H9 (cell line): ENCODE measurements at regions not wholly inside any gene's neighbourhood (a gene's known extent, or its start where the extent isn't known, plus 50 kb on each side); places are given as distances from the start of the nearest gene placed in this dataset.

Experiments
- DNase-seq: peaks from one replicate; pipeline ENCODE4 v3.0.0-alpha.2; 2017
- H2AFZ ChIP-seq: one replicate; pipeline ENCODE4 v1.6.1; 2013; ENCODE audit warnings: mild to moderate bottlenecking, low read length, control low read depth, moderate library complexity
- H2AK5ac ChIP-seq: 2 replicates; pipeline ENCODE4 v1.6.1; 2013; ENCODE audit warnings: low read length, control low read depth, mixed read lengths; ENCODE audit not compliant: insufficient read length
- H2BK120ac ChIP-seq: one replicate; pipeline ENCODE4 v1.6.1; 2013; ENCODE audit warnings: low read depth, mild to moderate bottlenecking, low read length, control low read depth, inconsistent platforms; ENCODE audit not compliant: poor library complexity, severe bottlenecking
- H2BK12ac ChIP-seq: 2 replicates; pipeline ENCODE4 v1.6.1; 2013; ENCODE audit warnings: low read length, control low read depth, mixed read lengths, low read depth; ENCODE audit not compliant: insufficient read length
- H2BK15ac ChIP-seq: 2 replicates; pipeline ENCODE4 v1.6.1; 2013; ENCODE audit warnings: low read depth, low read length, control low read depth
- H2BK20ac ChIP-seq: one replicate; pipeline ENCODE4 v1.6.1; 2013; ENCODE audit warnings: low read depth, mild to moderate bottlenecking, low read length, control low read depth, inconsistent platforms; ENCODE audit not compliant: poor library complexity, severe bottlenecking
- H2BK5ac ChIP-seq: 2 replicates; pipeline ENCODE4 v1.6.1; 2013; ENCODE audit warnings: low read length, control low read depth, mixed read lengths; ENCODE audit not compliant: insufficient read length
- H3K14ac ChIP-seq: 2 replicates; pipeline ENCODE4 v1.6.1; 2013; ENCODE audit warnings: low read length, control low read depth; ENCODE audit not compliant: insufficient read depth
- H3K18ac ChIP-seq: 2 replicates; pipeline ENCODE4 v1.6.1; 2013; ENCODE audit warnings: low read depth, mild to moderate bottlenecking, mixed read lengths, low read length, control low read depth; ENCODE audit not compliant: insufficient read length
- H3K23ac ChIP-seq: 2 replicates; pipeline ENCODE4 v1.6.1; 2013; ENCODE audit warnings: low read length, control low read depth, mixed read lengths, low read depth; ENCODE audit not compliant: insufficient read length
- H3K23me2 ChIP-seq: 2 replicates; pipeline ENCODE4 v1.6.1; 2013; ENCODE audit warnings: low read depth, mild to moderate bottlenecking, mixed read lengths, low read length, control low read depth; ENCODE audit not compliant: insufficient read length, poor library complexity, severe bottlenecking
- H3K27ac ChIP-seq: 2 replicates; pipeline ENCODE4 v1.5.1; 2013; ENCODE audit warnings: low read length, control low read depth, mixed read lengths, low read depth; ENCODE audit not compliant: insufficient read length
- H3K27me3 ChIP-seq: 2 replicates; pipeline ENCODE4 v1.6.1; 2013; ENCODE audit warnings: low read length, control low read depth, inconsistent platforms; ENCODE audit not compliant: insufficient read depth
- H3K4ac ChIP-seq: 2 replicates; pipeline ENCODE4 v1.6.1; 2013; ENCODE audit warnings: low read depth, mild to moderate bottlenecking, control low read depth, inconsistent platforms, low read length, moderate library complexity
- H3K4me1 ChIP-seq: 2 replicates; pipeline ENCODE4 v1.6.1; 2013; ENCODE audit warnings: low read length, control low read depth, inconsistent platforms; ENCODE audit not compliant: insufficient read depth
- H3K4me2 ChIP-seq: 2 replicates; pipeline ENCODE4 v1.6.1; 2013; ENCODE audit warnings: low read length, control low read depth, mixed read lengths; ENCODE audit not compliant: insufficient read length, insufficient read depth
- H3K56ac ChIP-seq: 2 replicates; pipeline ENCODE4 v1.6.1; 2013; ENCODE audit warnings: low read depth, mild to moderate bottlenecking, mixed read lengths, low read length, control low read depth; ENCODE audit not compliant: insufficient read length
- H3K79me1 ChIP-seq: 2 replicates; pipeline ENCODE4 v1.6.1; 2013; ENCODE audit warnings: low read depth, mild to moderate bottlenecking, moderate library complexity, low read length, control low read depth, inconsistent platforms; ENCODE audit not compliant: insufficient read depth, poor library complexity, severe bottlenecking
- H3K79me2 ChIP-seq: 2 replicates; pipeline ENCODE4 v1.6.1; 2013; ENCODE audit warnings: low read length, control low read depth, inconsistent platforms; ENCODE audit not compliant: insufficient read depth
- H3K9ac ChIP-seq: 2 replicates; pipeline ENCODE4 v1.6.1; 2013; ENCODE audit warnings: low read length, control low read depth, mixed read lengths; ENCODE audit not compliant: insufficient read length; ENCODE audit errors: extremely low read depth
- H3K9me3 ChIP-seq: one replicate; pipeline ENCODE4 v1.6.1; 2013; ENCODE audit warnings: low read depth, low read length, inconsistent platforms; ENCODE audit not compliant: control insufficient read depth
- H3T11ph ChIP-seq: one replicate; pipeline ENCODE4 v1.6.1; 2013; ENCODE audit warnings: mild to moderate bottlenecking, low read length, control low read depth, inconsistent platforms
- H4K20me1 ChIP-seq: one replicate; pipeline ENCODE4 v1.6.1; 2013; ENCODE audit not compliant: control insufficient read depth, insufficient read length, insufficient read depth
- H4K5ac ChIP-seq: 2 replicates; pipeline ENCODE4 v1.6.1; 2013; ENCODE audit warnings: low read depth, mild to moderate bottlenecking, mixed read lengths, low read length, control low read depth; ENCODE audit not compliant: insufficient read length
- H4K8ac ChIP-seq: replicated peaks from 2 replicates; pipeline ENCODE4 v1.6.1; 2013; ENCODE audit warnings: low read length, control low read depth, mixed read lengths, low read depth; ENCODE audit not compliant: insufficient read length
- H4K91ac ChIP-seq: 2 replicates; pipeline ENCODE4 v1.6.1; 2013; ENCODE audit warnings: low read depth, mild to moderate bottlenecking, moderate library complexity, mixed read lengths, low read length, control low read depth; ENCODE audit not compliant: insufficient read length
- H3K27ac Mint-ChIP-seq, 3 experiments: 2 replicates in 2 of 3; 3 replicates in 1 of 3; pipeline ENCODE4 v1.8.0; 2020 to 2021; ENCODE audit warnings: mixed read lengths in 3 of 3, mild to moderate bottlenecking in 1 of 3, moderate library complexity in 1 of 3
- H3K27me3 Mint-ChIP-seq: 2 replicates; pipeline ENCODE4 v1.8.0; 2021; ENCODE audit warnings: low read depth, mild to moderate bottlenecking, moderate library complexity, mixed read lengths
- H3K36me3 Mint-ChIP-seq, 3 experiments: 2 replicates in 2 of 3; 3 replicates in 1 of 3; pipeline ENCODE4 v1.8.0; 2020 to 2021; ENCODE audit warnings: low read depth in 3 of 3, mixed read lengths in 3 of 3; ENCODE audit not compliant: insufficient read depth in 1 of 3
- H3K4me1 Mint-ChIP-seq, 2 experiments: 2 replicates each; pipeline ENCODE4 v1.8.0; 2020; ENCODE audit warnings: mixed read lengths in 2 of 2
- H3K4me3 Mint-ChIP-seq, 2 experiments: 2 replicates in 1 of 2; 3 replicates in 1 of 2; pipeline ENCODE4 v1.8.0; 2020 to 2021; ENCODE audit warnings: mild to moderate bottlenecking in 2 of 2, mixed read lengths in 2 of 2, moderate library complexity in 1 of 2
- H3K9me3 Mint-ChIP-seq, 2 experiments: 2 replicates in 1 of 2; 3 replicates in 1 of 2; pipeline ENCODE4 v1.8.0; 2020; ENCODE audit warnings: mild to moderate bottlenecking in 2 of 2, mixed read lengths in 2 of 2, moderate library complexity in 1 of 2
- CTCF ChIP-seq: fragments of 200-600 bp; sonication (generic); conservative IDR thresholded peaks from 3 replicates; pipeline ENCODE4 v1.8.0; 2021; ENCODE audit warnings: antibody characterized with exemption, mild to moderate bottlenecking
- WGBS: extraction: QIAGEN DNeasy Blood & Tissue Kit; methylation state at CpG from one replicate; pipeline ENCODE4 v1.1.7; 2013; ENCODE audit warnings: missing lambda C conversion rate, low lambda C conversion rate, mixed read lengths; ENCODE audit not compliant: insufficient read length; ENCODE audit errors: extremely low coverage; 5-methylcytosine and 5-hydroxymethylcytosine counted together

DNA sequence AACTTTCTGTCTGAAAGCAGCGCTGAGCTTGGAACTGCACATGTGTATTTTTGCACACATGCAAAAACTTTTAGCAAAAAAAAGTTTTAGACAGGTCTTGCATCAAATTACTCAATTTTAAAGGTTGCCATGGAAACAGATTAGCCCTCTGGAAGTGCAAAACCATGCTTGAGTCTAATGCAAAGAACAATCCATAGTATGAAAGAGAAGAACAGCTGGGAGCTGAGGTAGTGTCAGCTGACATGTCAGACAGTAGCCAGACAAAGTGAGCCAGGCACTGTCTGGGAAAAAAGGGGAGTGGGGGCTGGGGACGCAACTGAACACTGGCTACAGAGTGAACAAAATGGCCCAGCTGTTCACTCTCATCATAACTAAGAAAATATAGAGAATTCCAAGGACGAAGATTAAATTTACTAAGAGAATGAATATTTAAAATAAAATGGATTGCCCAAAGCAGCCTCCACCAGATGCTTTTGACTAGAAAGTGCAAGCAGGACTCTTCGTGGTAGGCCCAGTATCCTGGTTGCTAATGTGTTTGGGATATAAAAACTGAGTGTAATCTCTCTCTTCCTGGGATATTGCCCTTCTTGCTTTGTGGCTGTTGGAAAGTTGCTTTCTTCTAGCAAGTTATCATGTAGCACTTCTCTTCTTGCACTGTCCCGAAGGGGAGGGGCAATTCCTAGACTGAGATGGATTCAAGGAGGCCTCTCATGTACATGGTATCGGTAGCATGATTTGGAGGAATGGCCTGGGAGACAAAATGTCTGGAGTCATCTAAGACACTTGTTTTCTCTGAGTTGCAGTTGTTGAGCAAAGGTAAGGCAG, 434.1 kb upstream of the FAT3 start:
- WGBS = no CpG with 5 or more reads among the region's 6 CpGs
- no peaks in the 10 kb centered on the region for H3K27me3 Mint-ChIP-seq
- Histone ChIP-seq H3K18ac (no peak overlapping the region), H3K27me3 (no peaks in the 10 kb centered on the region), H2AK5ac (no peak overlapping the region), H3K9me3 (no peaks in the 10 kb centered on the region), H3K23ac (no peak overlapping the region), H3K4me2 (no peak overlapping the region), H2AFZ (no peak overlapping the region), H3K79me1 (no peaks in the 10 kb centered on the region), H4K8ac (no peak overlapping the region), H4K91ac (no peak overlapping the region), H3K56ac (no peak overlapping the region), H2BK20ac (no peak overlapping the region), H2BK12ac (no peak overlapping the region), H3K4ac (no peak overlapping the region), H2BK15ac (no peak overlapping the region), H3K79me2 (no peaks in the 10 kb centered on the region), H3K14ac (no peak overlapping the region), H3K9ac (no peak overlapping the region), H3K23me2 (no peaks in the 10 kb centered on the region), H3K27ac (no peak overlapping the region), H3K4me1 (no peaks in the 10 kb centered on the region), H3T11ph (no peak overlapping the region), H2BK120ac (no peak overlapping the region), H4K20me1 (no peaks in the 10 kb centered on the region), H2BK5ac (no peak overlapping the region), H4K5ac (no peak overlapping the region)
- TF ChIP-seq CTCF = no peak
- peaks cover 0 to 2% of the 10 kb centered on the region in 2 experiments; a peak in 2 of 4 replicates for H3K4me1 Mint-ChIP-seq
- DNase-seq = no peak
- H3K36me3 Mint-ChIP-seq = no peaks in the 10 kb centered on the region
- H3K27ac Mint-ChIP-seq = peak overlapping the region in 1 of 3 experiments; percentile 72; a peak in 1 of 7 replicates
- no peak overlapping the region for H3K4me3 Mint-ChIP-seq
- H3K9me3 Mint-ChIP-seq = no peaks in the 10 kb centered on the region; a peak in 1 of 5 replicates
